22Rv1 (cell line): ENCODE measurements at regions not wholly inside any gene's neighbourhood (a gene's known extent, or its start where the extent isn't known, plus 50 kb on each side); places are given as distances from the start of the nearest gene placed in this dataset.

Experiments
- CTCF ChIP-seq: fragments of 450-650 bp; IDR thresholded peaks from 2 replicates; pipeline ENCODE4 v1.5.1; 2017; ENCODE audit warnings: mild to moderate bottlenecking
- ZFX ChIP-seq: fragments of 450-650 bp; IDR thresholded peaks from 2 replicates; pipeline ENCODE4 v1.6.1; 2017; ENCODE audit warnings: antibody characterized with exemption, borderline replicate concordance

- TF ChIP-seq CTCF (no peak), ZFX (no peak)
Observed at GRCh38 chr2:53373126-53373525, 394.5 kb upstream of the CHAC2 start.
